HFFc6 (cell line): ENCODE measurements at regions not wholly inside any gene's neighbourhood (a gene's known extent, or its start where the extent isn't known, plus 50 kb on each side); places are given as distances from the start of the nearest gene placed in this dataset.

Source experiments
- DNase-seq: peaks from one replicate; pipeline ENCODE4 v3.0.0-alpha.2; 2018
- H3K27ac Mint-ChIP-seq: 2 replicates; pipeline ENCODE4 v1.8.0; 2020; ENCODE audit warnings: mild to moderate bottlenecking, mixed read lengths
- H3K27me3 Mint-ChIP-seq: 2 replicates; pipeline ENCODE4 v1.8.0; 2021; ENCODE audit warnings: mild to moderate bottlenecking, moderate library complexity, mixed read lengths; ENCODE audit not compliant: insufficient read depth
- H3K36me3 Mint-ChIP-seq: 2 replicates; pipeline ENCODE4 v1.8.0; 2021; ENCODE audit warnings: low read depth, mixed read lengths
- H3K4me1 Mint-ChIP-seq: 2 replicates; pipeline ENCODE4 v1.8.0; 2020; ENCODE audit warnings: low read depth, mixed read lengths
- H3K4me3 Mint-ChIP-seq: 2 replicates; pipeline ENCODE4 v1.8.0; 2020; ENCODE audit warnings: mild to moderate bottlenecking, moderate library complexity, mixed read lengths
- H3K9me3 Mint-ChIP-seq: 2 replicates; pipeline ENCODE4 v1.8.0; 2020; ENCODE audit warnings: mild to moderate bottlenecking, mixed read lengths
- TF ChIP-seq, protein P1 (sequence below): fragments of 200-600 bp; sonication (generic); IDR thresholded peaks from 2 replicates; pipeline ENCODE4 v1.5.0; 2021; ENCODE audit warnings: antibody characterized with exemption, mild to moderate bottlenecking

DNA sequence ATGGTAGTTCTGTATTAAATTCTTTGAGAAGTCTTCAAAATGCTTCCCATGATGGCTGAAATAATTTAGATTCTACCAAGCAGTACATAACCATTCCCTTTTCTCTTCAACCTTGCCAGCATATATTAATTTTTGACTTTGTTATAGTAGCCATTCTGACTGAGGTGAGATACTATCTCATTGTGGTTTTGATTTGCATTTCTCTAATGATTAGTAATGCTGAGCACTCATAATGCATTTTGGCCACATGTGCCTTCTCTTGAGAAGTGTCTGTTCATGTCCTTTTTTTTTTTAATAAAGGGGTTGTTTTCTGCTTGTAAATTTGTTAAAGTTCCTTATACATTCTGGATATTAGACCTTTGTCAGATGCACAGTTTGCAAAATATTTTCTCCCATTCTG lies 173.9 kb downstream of the CALCRL start:
- TF ChIP-seq, protein P1, sequence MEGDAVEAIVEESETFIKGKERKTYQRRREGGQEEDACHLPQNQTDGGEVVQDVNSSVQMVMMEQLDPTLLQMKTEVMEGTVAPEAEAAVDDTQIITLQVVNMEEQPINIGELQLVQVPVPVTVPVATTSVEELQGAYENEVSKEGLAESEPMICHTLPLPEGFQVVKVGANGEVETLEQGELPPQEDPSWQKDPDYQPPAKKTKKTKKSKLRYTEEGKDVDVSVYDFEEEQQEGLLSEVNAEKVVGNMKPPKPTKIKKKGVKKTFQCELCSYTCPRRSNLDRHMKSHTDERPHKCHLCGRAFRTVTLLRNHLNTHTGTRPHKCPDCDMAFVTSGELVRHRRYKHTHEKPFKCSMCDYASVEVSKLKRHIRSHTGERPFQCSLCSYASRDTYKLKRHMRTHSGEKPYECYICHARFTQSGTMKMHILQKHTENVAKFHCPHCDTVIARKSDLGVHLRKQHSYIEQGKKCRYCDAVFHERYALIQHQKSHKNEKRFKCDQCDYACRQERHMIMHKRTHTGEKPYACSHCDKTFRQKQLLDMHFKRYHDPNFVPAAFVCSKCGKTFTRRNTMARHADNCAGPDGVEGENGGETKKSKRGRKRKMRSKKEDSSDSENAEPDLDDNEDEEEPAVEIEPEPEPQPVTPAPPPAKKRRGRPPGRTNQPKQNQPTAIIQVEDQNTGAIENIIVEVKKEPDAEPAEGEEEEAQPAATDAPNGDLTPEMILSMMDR, result no peak
- no peaks in the 10 kb centered on the region for H3K27me3 Mint-ChIP-seq
- H3K27ac Mint-ChIP-seq, result no peak overlapping the region
- H3K36me3 Mint-ChIP-seq, result no peaks in the 10 kb centered on the region
- DNase-seq, result no peak
- H3K4me1 Mint-ChIP-seq, result no peaks in the 10 kb centered on the region
- H3K4me3 Mint-ChIP-seq, result no peak overlapping the region
- peaks cover 6% of the 10 kb centered on the region; the same call in 1 of the 2 replicates for H3K9me3 Mint-ChIP-seq

DNA sequence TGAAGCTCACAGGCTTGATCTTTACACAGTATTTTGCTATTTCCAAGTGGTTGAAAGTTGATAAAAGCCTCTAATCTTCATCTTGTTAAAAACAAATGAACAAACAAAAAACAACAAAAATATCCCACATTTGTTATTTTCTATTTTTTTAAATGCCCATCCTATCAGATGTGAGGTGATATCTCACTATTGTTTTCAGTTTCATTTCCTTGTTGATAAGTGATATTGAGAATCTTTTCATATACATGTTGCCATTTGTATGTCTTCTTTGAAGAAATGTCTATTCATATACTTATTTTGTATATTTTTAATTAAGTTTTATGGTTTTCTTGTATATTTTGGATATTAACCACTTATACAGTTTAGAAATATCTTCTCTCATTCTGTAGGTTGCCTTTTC lies 175.8 kb downstream of the CALCRL start:
- no peak overlapping the region for H3K27ac Mint-ChIP-seq
- H3K9me3 Mint-ChIP-seq, result no peaks in the 10 kb centered on the region
- no peaks in the 10 kb centered on the region for H3K4me1 Mint-ChIP-seq
- H3K27me3 Mint-ChIP-seq, result no peaks in the 10 kb centered on the region
- DNase-seq, result no peak
- H3K36me3 Mint-ChIP-seq, result no peaks in the 10 kb centered on the region
- TF ChIP-seq, protein P1, result no peak
- H3K4me3 Mint-ChIP-seq, result no peak overlapping the region

DNA sequence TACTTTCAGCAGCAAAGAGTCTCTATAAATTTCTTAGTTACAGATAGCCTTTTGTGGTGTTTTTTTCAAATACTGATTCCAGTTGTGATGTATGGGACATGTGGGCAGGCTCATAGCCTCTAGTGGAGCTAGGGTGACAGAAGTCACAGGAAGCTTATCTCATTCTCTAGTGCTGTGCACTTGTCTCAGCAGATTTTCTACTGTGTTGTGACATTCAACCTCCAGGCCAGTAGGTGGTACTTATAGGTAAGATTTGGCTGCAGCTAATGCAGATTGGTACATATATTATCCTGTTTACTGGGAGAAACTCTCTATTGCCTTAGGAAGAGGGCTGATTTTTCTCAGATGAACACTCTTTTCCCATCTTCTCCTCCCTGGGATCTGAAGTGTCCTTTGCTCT lies 176.2 kb downstream of the CALCRL start:
- no peak for DNase-seq
- no peak overlapping the region for H3K4me3 Mint-ChIP-seq
- H3K27me3 Mint-ChIP-seq, result no peaks in the 10 kb centered on the region; the same call in 1 of the 2 replicates
- no peak overlapping the region for H3K27ac Mint-ChIP-seq
- no peaks in the 10 kb centered on the region for H3K36me3 Mint-ChIP-seq
- no peaks in the 10 kb centered on the region for H3K4me1 Mint-ChIP-seq
- TF ChIP-seq, protein P1, result no peak
- no peaks in the 10 kb centered on the region for H3K9me3 Mint-ChIP-seq

DNA sequence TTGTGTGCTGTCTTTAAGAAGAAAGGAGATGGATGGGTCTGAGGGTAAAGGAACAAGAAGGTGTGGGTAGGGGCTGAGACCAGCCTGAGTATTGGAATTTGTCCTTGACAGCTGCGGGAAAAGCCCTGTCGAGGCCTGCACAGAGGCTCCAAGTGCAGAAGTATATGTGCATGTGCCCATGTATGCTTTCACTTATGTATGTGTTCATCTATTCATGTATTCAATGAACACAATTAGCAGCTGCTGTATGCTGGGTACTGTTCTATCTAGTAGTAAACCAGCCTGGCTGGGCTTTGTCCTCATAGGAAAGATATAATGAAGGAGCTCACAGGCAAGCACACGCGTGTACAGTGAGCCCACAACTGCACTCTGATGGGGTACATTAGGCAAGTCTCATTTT lies 181.4 kb downstream of the CALCRL start:
- no peak overlapping the region for H3K27ac Mint-ChIP-seq

DNA sequence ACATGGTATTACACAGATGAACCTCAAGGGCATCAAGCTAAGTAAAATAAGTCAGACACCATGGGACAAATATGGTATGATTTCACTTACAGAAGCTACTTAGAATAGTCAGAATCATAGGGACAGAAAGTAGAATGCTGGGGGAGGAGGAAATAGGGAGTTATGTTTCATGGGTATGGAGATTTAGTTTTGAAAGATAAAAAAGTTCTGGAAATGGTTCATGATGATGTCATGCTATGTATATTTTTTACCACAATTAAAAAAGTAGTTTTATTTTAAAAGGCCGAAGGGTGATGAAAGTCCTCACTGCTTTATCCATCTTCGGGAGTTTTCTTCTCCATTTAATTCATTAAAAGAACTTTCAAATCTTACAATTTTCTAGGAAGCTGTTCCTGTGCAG lies 181.9 kb downstream of the CALCRL start:
- H3K36me3 Mint-ChIP-seq, result no peaks in the 10 kb centered on the region
- no peak overlapping the region for H3K4me3 Mint-ChIP-seq
- no peaks in the 10 kb centered on the region for H3K9me3 Mint-ChIP-seq
- no peak for DNase-seq
- H3K27me3 Mint-ChIP-seq, result peaks cover 1% of the 10 kb centered on the region; the same call in 1 of the 2 replicates
- no peak overlapping the region for H3K27ac Mint-ChIP-seq
- H3K4me1 Mint-ChIP-seq, result no peaks in the 10 kb centered on the region
- TF ChIP-seq, protein P1, result no peak

More for the DNA sequence above, 181.4 kb downstream of the CALCRL start:
- DNase-seq, result no peak
- Mint-ChIP-seq H3K9me3 (no peaks in the 10 kb centered on the region), H3K27me3 (peaks cover 1% of the 10 kb centered on the region; the same call in 1 of the 2 replicates), H3K4me1 (no peaks in the 10 kb centered on the region), H3K36me3 (no peaks in the 10 kb centered on the region), H3K4me3 (no peak overlapping the region)
- TF ChIP-seq, protein P1, result no peak

DNA sequence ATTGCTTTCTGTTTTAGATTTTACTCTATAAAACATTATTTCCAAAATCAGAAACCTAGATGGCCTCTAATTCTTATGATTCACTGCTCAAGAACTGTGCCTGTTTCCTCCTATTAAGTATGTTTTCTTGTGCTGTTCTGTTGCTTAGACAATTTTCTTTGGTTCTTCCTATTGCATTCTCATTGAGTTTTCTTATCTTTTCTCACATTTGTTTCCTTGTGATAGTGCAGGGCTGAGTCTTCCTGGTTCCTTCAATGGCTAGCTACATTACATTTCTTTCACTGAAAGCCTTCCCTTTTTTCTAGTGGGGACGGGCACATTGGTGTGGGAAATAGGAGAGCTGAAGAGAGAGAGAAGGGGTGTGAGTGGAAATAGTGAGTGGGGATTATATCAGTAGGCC lies 183.4 kb downstream of the CALCRL start:
- DNase-seq, result no peak
- Mint-ChIP-seq H3K36me3 (no peaks in the 10 kb centered on the region), H3K27ac (no peak overlapping the region), H3K27me3 (peaks cover 1% of the 10 kb centered on the region; the same call in 1 of the 2 replicates), H3K4me3 (no peak overlapping the region), H3K9me3 (no peaks in the 10 kb centered on the region), H3K4me1 (no peaks in the 10 kb centered on the region)
- TF ChIP-seq, protein P1, result no peak
